Fibroblast of villous mesenchyme (primary cell): ENCODE measurements at regions not wholly inside any gene's neighbourhood (a gene's known extent, or its start where the extent isn't known, plus 50 kb on each side); places are given as distances from the start of the nearest gene placed in this dataset.
A peak's percentile ranks its signal among the peaks of the same experiment; 100 is the strongest.

ENCODE experiments used
- DNase-seq: peaks from one replicate; pipeline ENCODE4 v3.0.0-alpha.2; 2010; ENCODE audit warnings: low read depth
- H3K4me3 ChIP-seq: 2 replicates; pipeline ENCODE4 v1.5.1; 2011; ENCODE audit warnings: low read depth, mild to moderate bottlenecking, low read length
- TF ChIP-seq, protein P1 (sequence below): IDR thresholded peaks from 2 replicates; pipeline ENCODE4 v1.5.1; 2012; ENCODE audit warnings: low read depth, mild to moderate bottlenecking, low read length; ENCODE audit not compliant: insufficient read depth

DNA sequence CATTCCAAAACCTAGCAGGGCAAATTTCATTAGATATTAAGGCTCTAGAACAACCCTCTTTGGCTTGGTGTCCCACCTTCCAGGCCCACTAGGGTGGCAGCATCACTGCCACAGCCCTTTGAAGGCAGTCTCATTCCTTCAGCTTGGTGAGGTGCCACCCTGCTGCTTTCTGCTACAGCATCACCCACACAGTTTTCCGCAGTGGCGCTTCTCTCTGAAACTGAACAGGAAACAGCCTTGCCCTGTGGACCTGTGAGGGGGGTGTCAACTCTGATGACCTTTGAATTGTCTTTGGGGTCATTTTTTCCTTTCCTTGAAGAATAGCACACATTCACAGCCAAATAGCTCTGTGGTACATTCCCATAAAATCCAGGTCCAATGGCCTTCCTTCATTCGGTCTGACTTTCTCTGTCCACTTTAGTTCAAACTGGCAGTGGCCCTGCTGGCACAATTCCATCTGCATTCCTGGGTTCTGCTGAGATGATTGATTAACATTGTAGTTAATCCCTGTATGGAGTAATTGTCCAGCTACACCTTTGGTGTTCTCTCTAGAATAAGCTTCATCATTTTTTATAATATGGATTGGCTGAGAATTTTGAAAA is 251.9 kb upstream of the FAT3 start:
- TF ChIP-seq, protein P1, sequence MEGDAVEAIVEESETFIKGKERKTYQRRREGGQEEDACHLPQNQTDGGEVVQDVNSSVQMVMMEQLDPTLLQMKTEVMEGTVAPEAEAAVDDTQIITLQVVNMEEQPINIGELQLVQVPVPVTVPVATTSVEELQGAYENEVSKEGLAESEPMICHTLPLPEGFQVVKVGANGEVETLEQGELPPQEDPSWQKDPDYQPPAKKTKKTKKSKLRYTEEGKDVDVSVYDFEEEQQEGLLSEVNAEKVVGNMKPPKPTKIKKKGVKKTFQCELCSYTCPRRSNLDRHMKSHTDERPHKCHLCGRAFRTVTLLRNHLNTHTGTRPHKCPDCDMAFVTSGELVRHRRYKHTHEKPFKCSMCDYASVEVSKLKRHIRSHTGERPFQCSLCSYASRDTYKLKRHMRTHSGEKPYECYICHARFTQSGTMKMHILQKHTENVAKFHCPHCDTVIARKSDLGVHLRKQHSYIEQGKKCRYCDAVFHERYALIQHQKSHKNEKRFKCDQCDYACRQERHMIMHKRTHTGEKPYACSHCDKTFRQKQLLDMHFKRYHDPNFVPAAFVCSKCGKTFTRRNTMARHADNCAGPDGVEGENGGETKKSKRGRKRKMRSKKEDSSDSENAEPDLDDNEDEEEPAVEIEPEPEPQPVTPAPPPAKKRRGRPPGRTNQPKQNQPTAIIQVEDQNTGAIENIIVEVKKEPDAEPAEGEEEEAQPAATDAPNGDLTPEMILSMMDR = no peak
- DNase-seq = no peak
- H3K4me3 ChIP-seq = no peak overlapping the region

DNA sequence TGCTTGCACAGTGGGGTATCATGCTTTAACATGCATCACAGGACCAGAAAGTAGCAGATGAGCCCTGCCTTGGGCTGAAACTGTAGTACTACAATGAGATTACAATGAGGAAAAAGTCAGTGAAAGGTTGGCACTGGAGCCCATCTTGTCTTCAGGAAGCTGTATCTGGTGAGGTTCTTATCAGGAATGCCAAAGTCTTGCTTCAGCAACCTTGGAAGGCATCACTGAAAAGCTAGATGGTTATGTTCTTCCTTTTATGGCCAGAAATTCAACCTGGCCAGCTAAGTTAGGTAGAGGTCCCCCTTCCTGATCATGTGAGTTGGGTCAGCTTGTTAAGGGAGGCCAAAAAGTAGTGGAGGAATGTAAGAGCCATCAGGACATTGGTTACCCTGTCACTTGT is 254.0 kb upstream of the FAT3 start:
- DNase-seq = no peak
- no peak overlapping the region for H3K4me3 ChIP-seq
- TF ChIP-seq, protein P1 = no peak

DNA sequence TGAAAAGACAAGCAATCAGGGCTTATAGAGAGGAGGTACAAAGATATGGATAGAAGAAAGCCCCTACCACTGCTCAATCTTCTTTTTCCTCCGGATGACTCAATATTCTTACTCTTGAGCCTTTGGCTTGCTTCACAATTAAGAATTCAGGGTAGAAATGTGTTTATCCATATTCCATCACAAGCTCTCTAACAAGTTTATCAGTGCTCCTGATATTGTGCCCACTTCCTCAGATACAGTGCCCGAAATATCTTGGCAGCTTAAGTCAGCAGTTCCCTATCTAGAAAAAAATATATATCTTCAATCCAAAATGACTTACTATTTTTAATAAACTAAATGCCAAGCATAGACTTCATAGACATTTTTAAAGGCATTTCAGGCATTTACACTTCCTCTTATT is 255.1 kb upstream of the FAT3 start:
- TF ChIP-seq, protein P1 = no peak
- DNase-seq = no peak
- no peak overlapping the region for H3K4me3 ChIP-seq

DNA sequence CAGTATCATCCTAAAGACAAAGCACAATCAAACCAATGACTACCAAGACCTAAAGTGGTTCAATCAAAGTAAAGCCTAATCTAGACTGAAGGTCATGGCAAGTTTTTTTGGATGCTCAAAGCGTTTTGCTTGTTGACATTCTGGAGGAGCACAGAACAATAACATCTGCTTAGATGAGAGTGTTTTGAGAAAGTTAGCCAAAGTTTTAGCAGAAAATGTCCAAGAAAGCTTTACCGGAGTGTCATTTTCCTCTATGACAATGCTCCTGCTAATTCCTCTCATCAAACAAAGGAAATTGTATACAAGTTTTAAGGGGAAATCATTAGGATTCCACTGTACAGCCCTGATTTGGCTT is 256.9 kb upstream of the FAT3 start:
- DNase-seq = peak; percentile 8
- no peak overlapping the region for H3K4me3 ChIP-seq
- TF ChIP-seq, protein P1 = no peak

DNA sequence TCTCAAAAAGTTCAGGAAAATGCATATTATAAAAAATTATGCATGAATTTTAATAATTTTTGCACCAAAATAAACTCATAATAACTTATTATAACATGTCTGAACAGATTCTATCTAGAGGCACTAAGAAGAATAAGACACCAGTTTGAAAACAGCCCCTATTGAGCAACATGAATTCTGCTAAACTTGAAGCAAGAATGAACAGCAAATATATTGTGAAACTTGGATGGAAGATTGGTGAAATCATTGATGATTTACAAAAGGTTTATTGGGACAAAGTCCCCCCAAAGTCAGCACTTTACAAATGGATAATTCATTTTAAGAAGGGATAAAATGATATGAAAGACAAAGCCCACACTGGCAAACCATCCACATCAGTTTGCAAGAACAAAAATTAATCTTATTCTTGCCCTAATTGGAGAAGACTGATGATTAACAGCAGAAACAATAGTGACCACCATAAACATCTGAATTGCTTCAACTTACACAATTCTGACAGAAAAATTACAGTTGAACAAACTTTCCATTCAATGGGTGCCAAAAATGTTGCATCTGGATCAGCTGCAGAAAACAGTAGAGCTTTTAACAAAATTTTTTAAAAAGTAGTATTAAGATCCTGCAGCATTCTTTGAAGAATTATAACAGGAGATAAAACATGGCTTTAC is 257.5 kb upstream of the FAT3 start:
- H3K4me3 ChIP-seq = no peak overlapping the region
- TF ChIP-seq, protein P1 = no peak
- DNase-seq = peak; percentile 17

DNA sequence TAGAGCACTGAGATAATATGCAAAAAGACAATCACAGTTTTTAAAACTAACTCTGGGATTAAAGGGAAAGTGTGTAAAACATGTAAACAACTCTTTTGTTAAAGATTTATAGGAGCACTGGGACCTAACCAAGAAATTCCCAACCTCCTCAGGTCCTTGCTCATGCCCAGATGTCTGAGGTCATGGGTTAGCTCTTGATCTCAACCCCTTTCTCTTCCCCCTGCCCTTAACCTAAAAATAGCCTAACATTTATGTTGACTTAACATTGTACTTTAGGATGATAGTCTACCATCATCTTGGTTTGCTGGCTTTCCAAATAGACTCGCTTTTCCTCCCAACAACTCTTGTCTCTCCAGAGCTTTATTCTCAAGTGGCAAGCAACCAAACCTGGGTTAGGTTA is 258.2 kb upstream of the FAT3 start:
- no peak overlapping the region for H3K4me3 ChIP-seq
- TF ChIP-seq, protein P1 = no peak
- no peak for DNase-seq

DNA sequence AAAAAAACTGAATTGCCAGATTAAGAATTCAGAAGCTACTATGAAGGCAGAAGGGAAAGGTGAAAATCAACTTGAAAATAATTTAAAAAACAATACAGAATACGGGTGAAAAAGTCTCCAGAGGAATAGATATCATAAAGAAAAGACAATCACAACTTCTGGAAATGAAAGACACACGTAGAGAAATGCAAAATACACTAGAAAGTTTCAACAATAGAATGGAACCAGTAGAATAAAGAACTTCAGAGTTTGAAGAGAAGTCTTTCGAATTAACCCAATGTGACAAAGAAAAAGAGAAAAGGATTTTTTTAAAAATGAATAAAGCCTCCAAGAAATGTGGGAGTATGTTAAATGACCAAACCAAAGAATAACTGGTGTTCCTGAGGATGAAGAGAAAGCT is 263.8 kb upstream of the FAT3 start:
- no peak overlapping the region for H3K4me3 ChIP-seq
- no peak for DNase-seq
- TF ChIP-seq, protein P1 = no peak
